Lower leg skin (tissue), 3 donors: ENCODE measurements at regions not wholly inside any gene's neighbourhood (a gene's known extent, or its start where the extent isn't known, plus 50 kb on each side); places are given as distances from the start of the nearest gene placed in this dataset.

Experiments
- CTCF ChIP-seq, 3 donors: fragments of 450-650 bp; IDR thresholded peaks; one replicate each; pipeline ENCODE4 v1.5.1; 2016; ENCODE audit warnings: antibody characterized with exemption in 3 of 3, mild to moderate bottlenecking in 3 of 3, moderate library complexity in 2 of 3
- POLR2A ChIP-seq, 2 donors: fragments of 450-650 bp; IDR thresholded peaks; one replicate each; pipeline ENCODE4 v1.6.1; 2016 to 2017; ENCODE audit warnings: antibody characterized with exemption in 2 of 2, mild to moderate bottlenecking in 1 of 2, moderate library complexity in 1 of 2

- no peak for TF ChIP-seq CTCF (IDR thresholded peaks at IDR 0.05)
- no peak for TF ChIP-seq POLR2A (IDR thresholded peaks at IDR 0.05)
These were observed 1220.9 kb upstream of the CDH6 start for GRCh38 chr5:29972597-29972996.
